HG03060 (cell line): ENCODE measurements at regions not wholly inside any gene's neighbourhood (a gene's known extent, or its start where the extent isn't known, plus 50 kb on each side); places are given as distances from the start of the nearest gene placed in this dataset.
"Not testable (repeated sequence)": the region's sequence is repeated elsewhere in the genome, so short reads cannot be mapped to it uniquely, and the experiment has no call there.

Source experiments
- ATAC-seq: cut with Tn5 transposase; IDR thresholded peaks from one replicate; pipeline ENCODE4 v1.9.1; 2021; ENCODE audit warnings: low read depth, moderate number of reproducible peaks; ENCODE audit not compliant: unreplicated experiment

- no peak for ATAC-seq
Observed at GRCh38 chr10:65735382-65735781, 1190.5 kb upstream of the LRRTM3 start.

- ATAC-seq: no peak
Observed at GRCh38 chr10:65742906-65743305, 1182.9 kb upstream of the LRRTM3 start.

- ATAC-seq: no peak
Observed at GRCh38 chr10:65751218-65751617, 1174.6 kb upstream of the LRRTM3 start.

DNA sequence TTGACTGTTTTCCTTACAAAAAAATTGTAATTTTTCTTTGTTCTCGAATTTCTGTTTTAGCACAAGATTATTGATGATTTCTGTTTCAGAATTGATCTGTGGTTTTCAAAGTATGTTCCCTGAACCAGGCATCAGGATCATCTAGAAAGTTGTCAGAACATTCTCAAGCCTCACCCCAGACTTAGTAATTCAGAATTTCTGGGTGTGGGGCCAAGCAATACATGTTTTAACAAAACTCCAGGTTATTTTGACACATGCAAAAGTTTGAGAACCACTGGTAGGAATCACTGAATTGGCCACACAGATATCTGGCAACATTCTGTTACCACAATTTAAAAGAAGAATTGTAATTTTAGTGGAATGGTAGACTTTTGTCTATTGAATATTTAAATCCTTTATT is 1173.9 kb upstream of the LRRTM3 start:
- ATAC-seq: no peak

DNA sequence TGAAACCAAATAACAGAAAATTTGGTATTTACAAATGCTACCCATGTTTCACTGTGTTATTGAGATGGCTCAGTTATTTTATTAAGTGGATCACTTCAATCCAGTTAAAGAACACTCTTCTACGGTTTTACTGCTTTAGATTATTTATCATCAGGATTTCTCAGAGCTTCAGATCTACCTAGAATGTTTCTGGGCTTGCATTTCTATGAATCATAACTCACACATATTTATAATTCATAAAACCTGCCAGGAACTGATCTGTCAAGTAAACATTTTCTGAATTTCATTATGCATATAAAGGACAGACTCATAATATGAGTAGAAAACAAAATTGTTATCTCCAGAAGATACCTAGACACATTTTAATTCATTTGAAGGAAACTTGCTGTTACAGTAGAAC is 1172.3 kb upstream of the LRRTM3 start:
- no peak for ATAC-seq

- ATAC-seq: no peak
Observed at GRCh38 chr10:65754112-65754511, 1171.7 kb upstream of the LRRTM3 start.

GRCh38 chr10:65762311-65762710 is 1163.5 kb upstream of the LRRTM3 start:
- ATAC-seq: no peak

- no peak for ATAC-seq
Observed at GRCh38 chr10:65765006-65765541, 1160.8 kb upstream of the LRRTM3 start.

DNA sequence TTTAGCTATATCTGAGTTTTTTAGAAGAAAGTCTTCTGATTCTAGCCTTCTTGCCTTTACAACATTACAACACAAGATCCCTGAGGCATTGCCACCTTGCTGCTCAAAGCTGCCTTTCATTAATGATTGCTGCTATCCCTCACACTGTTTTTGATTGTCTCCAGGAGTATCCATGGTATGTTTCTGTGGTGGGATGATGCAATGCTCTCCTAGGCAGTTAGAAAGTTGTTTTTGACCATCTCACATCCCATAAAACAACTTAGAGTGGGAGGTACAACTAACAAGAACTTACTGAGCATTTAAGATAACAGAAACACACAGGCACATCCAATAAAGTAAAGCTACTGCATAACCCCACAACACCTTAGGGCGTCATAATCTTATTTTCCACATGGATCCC is 1156.0 kb upstream of the LRRTM3 start:
- ATAC-seq: no peak

GRCh38 chr10:65778753-65779152 is 1147.1 kb upstream of the LRRTM3 start:
- no peak for ATAC-seq

GRCh38 chr10:65779985-65780384 is 1145.9 kb upstream of the LRRTM3 start:
- no peak for ATAC-seq

DNA sequence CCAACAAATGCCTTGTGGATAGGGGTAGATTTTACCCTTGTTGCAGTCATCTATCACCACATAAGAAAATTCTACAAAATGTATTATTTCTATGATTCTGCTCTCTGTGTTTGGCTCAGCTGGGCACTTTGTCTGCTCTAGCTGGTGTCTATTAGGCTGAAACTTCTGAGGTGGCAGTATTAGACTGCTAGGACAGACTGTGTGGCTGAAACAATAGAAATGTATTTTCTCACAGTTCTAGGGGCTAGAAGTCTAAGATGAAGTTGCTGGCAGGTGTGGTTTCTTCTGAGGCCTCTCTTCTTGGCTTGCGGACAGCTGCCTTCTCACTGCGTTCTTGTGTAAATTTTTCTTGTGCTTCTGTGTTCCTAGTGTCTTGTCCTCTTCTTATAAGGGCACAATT is 1139.6 kb upstream of the LRRTM3 start:
- ATAC-seq: no peak

DNA sequence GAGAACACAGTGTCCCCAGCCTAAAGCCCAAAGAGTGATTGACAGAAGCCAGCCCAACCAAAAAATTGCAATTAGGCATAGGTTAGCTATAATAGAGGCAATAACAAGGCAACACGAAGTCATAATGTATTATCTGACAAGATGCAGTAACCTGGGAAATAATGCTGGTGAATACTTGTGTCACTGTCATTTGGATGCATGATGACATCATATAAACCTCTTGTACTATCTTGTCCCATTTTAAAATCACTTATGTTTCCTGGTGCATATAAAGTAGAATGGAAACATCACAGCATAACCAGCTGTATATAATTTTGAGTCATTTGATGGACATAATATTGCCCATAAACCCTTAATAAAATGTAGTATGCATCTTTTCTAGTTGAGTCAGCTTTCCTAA is 1138.3 kb upstream of the LRRTM3 start:
- ATAC-seq: no peak

- no peak for ATAC-seq
Observed at GRCh38 chr10:65788271-65788670, 1137.6 kb upstream of the LRRTM3 start.

GRCh38 chr10:65791979-65792378 is 1133.9 kb upstream of the LRRTM3 start:
- no peak for ATAC-seq

DNA sequence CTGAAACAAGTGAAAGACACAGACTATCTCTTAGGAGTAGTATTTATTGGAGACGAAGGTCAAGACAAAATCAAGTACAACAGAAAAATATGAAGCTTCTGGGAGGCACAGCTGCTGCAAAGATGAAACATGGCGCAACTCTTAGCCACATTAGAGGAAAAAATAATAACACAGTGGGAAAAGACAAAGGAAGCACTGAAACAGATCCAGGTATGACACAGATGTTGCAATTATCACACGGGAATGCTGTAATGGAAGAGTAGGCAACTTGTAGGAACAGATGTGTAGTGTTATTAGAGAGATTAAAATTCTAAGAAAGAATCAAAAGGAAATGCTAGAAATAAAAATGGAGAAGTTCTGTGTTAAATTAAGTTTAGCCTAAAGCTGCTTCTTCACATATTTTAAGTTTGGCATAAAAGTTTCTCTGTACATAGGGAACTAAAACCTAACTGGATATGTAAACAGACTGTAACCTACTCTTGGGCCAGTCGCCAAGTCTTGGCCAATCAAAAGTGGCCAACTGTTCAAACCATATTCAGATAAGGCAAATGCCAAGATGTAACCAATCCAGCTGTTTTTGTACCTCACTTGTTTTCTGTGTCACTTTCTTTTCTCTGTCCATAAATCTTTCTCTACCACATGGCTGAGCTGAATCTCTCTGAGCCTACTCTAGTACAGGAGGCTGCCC is 1132.0 kb upstream of the LRRTM3 start:
- no peak for ATAC-seq

GRCh38 chr10:65794861-65795260 is 1131.0 kb upstream of the LRRTM3 start:
- ATAC-seq: not testable (repeated sequence)

GRCh38 chr10:65796472-65796871 is 1129.4 kb upstream of the LRRTM3 start:
- ATAC-seq: no peak

DNA sequence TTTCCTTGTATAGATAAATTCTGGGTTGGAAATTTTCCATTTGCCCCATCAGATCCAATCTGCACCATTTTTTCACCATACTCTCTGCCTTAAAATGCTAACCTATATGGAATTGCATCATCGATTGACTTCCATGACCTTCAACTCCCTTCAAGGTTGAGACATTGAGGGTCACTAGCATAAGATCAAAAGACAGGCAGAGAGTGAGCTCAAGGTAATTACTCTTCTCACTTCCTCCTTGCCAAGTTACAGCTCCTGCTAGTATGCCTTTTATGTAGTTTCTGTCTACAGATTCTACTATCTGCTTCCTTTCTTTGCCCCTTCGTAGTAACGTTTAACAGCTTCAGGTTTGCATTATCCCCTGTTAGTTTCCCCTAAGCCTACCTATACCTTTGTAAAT is 1127.7 kb upstream of the LRRTM3 start:
- ATAC-seq: no peak

DNA sequence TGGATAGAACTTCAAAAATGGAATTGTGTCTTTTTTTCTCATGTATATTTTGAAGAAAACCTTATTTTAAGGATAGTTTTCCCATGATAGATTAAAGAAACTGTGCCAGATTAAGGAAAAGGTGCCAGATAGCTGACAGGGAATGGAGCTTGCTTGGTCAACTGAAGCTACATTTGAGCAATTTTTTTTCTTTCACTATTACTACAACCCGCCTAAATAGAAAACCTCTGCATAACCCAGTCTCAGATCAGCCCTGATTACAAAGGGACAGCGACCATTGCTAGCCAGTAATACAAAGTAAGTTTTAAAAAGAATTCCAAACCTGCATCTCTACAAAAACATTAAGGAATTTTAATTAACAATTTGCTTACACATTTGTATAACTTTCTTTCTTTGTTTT is 1123.4 kb upstream of the LRRTM3 start:
- ATAC-seq: no peak

GRCh38 chr10:65805511-65805910 is 1120.3 kb upstream of the LRRTM3 start:
- no peak for ATAC-seq

- ATAC-seq: no peak
Observed at GRCh38 chr10:65805993-65806392, 1119.8 kb upstream of the LRRTM3 start.
